ENCODE measurements at regions not wholly inside any gene's neighbourhood (a gene's known extent, or its start where the extent isn't known, plus 50 kb on each side); places are given as distances from the start of the nearest gene placed in this dataset.
"Not testable (repeated sequence)": the region's sequence is repeated elsewhere in the genome, so short reads cannot be mapped to it uniquely, and the experiment has no call there.

GRCh38 chr2:8343031-8343430 is 338.8 kb upstream of the ID2 start:
- Histone ChIP-seq H3K4me3 (ENCODE audit: insufficient read length, low read depth) (no peak overlapping the region), H3K9ac (ENCODE audit: insufficient read length, low read depth) (no peak overlapping the region), H3K27me3 (ENCODE audit: insufficient read depth, insufficient read length) (no peaks in the 10 kb centered on the region), H3K4me1 (ENCODE audit: insufficient read depth, insufficient read length) (no peaks in the 10 kb centered on the region), H3K36me3 (ENCODE audit: insufficient read depth, insufficient read length, low read length) (no peaks in the 10 kb centered on the region), H3K9me3 (ENCODE audit: insufficient read depth, low read length) (no peaks in the 10 kb centered on the region)
- TF ChIP-seq SUZ12 (IDR thresholded peaks at IDR 0.05; ENCODE audit: extremely low read depth, insufficient read depth, insufficient read length) (no peak), ZNF274 (IDR thresholded peaks at IDR 0.05; ENCODE audit: low read depth, low read length) (no peak), YY1 (IDR thresholded peaks at IDR 0.05; ENCODE audit: insufficient read depth, insufficient read length) (no peak)
- no peak for DNase-seq (ENCODE audit: low read depth, low spot score)

DNA sequence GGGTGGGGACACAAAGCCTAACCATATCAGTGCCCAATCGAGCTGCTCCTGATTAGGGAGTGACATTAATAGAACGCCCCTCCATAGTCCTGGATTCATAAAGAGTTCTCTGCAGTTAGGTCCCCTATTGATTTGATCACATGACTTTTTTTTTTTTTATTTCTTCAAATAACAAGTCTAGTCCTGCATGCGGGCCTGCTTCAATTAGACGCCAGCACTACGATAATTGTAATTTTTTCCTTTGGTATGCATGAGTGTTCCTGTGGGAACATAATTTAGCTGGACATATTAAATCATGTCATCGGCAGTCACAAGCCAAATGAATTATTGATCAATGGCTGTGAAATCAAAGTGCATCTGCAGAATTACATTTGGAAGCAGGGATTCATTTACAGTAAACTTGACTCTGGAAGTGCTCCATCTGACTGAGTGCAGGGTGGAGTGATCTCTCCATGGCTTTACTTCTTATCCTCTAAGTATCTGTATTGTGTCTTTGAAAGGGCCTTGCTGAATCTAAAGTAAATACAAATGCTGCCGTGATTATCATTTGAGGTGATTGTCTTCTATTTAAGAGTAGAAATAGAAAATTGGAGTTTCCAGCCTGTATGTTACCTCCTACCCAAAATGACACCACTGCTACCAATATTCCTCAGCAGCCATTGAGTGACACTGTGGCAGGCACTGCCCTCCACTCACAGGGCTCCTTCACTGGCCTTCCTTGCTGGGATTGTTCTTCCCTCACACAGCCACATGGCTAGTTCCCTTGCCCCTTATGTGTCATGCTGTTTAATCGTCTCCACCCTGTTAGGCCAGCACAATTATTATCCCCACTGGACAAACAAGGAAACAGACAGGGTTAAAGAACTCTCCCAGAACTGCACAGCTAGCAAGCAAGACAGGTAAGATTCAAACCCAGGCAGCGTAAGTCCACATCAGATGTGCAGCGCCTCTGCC is 337.4 kb upstream of the ID2 start:
- H3K9me3 ChIP-seq (ENCODE audit: insufficient read depth, low read length), result no peaks in the 10 kb centered on the region
- TF ChIP-seq YY1 (IDR thresholded peaks at IDR 0.05; ENCODE audit: insufficient read depth, insufficient read length), result no peak
- H3K9ac ChIP-seq (ENCODE audit: insufficient read length, low read depth), result no peak overlapping the region
- no peak overlapping the region for H3K4me3 ChIP-seq (ENCODE audit: insufficient read length, low read depth)
- H3K27me3 ChIP-seq (ENCODE audit: insufficient read depth, insufficient read length), result no peaks in the 10 kb centered on the region
- DNase-seq (ENCODE audit: low read depth, low spot score), result no peak
- H3K4me1 ChIP-seq (ENCODE audit: insufficient read depth, insufficient read length), result no peaks in the 10 kb centered on the region
- no peaks in the 10 kb centered on the region for H3K36me3 ChIP-seq (ENCODE audit: insufficient read depth, insufficient read length, low read length)

- Histone ChIP-seq H3K9ac (ENCODE audit: insufficient read length, low read depth) (no peak overlapping the region), H3K4me1 (ENCODE audit: insufficient read depth, insufficient read length) (no peaks in the 10 kb centered on the region), H3K36me3 (ENCODE audit: insufficient read depth, insufficient read length, low read length) (no peaks in the 10 kb centered on the region), H3K27me3 (ENCODE audit: insufficient read depth, insufficient read length) (no peaks in the 10 kb centered on the region), H3K4me3 (ENCODE audit: insufficient read length, low read depth) (no peak overlapping the region), H3K9me3 (ENCODE audit: insufficient read depth, low read length) (no peaks in the 10 kb centered on the region)
- TF ChIP-seq YY1 (IDR thresholded peaks at IDR 0.05; ENCODE audit: insufficient read depth, insufficient read length) (no peak), SUZ12 (IDR thresholded peaks at IDR 0.05; ENCODE audit: extremely low read depth, insufficient read depth, insufficient read length) (no peak), ZNF274 (IDR thresholded peaks at IDR 0.05; ENCODE audit: low read depth, low read length) (no peak)
- no peak for DNase-seq (ENCODE audit: low read depth, low spot score)
These were observed 336.7 kb upstream of the ID2 start for GRCh38 chr2:8345200-8345599.

GRCh38 chr2:8346208-8346607 is 335.6 kb upstream of the ID2 start:
- Histone ChIP-seq H3K9ac (ENCODE audit: insufficient read length, low read depth) (no peak overlapping the region), H3K4me1 (ENCODE audit: insufficient read depth, insufficient read length) (no peaks in the 10 kb centered on the region), H3K4me3 (ENCODE audit: insufficient read length, low read depth) (no peak overlapping the region), H3K27me3 (ENCODE audit: insufficient read depth, insufficient read length) (no peaks in the 10 kb centered on the region), H3K9me3 (ENCODE audit: insufficient read depth, low read length) (no peaks in the 10 kb centered on the region), H3K36me3 (ENCODE audit: insufficient read depth, insufficient read length, low read length) (no peaks in the 10 kb centered on the region)
- DNase-seq (ENCODE audit: low read depth, low spot score), result no peak
- TF ChIP-seq YY1 (IDR thresholded peaks at IDR 0.05; ENCODE audit: insufficient read depth, insufficient read length) (no peak), SUZ12 (IDR thresholded peaks at IDR 0.05; ENCODE audit: extremely low read depth, insufficient read depth, insufficient read length) (no peak), ZNF274 (IDR thresholded peaks at IDR 0.05; ENCODE audit: low read depth, low read length) (no peak)

DNA sequence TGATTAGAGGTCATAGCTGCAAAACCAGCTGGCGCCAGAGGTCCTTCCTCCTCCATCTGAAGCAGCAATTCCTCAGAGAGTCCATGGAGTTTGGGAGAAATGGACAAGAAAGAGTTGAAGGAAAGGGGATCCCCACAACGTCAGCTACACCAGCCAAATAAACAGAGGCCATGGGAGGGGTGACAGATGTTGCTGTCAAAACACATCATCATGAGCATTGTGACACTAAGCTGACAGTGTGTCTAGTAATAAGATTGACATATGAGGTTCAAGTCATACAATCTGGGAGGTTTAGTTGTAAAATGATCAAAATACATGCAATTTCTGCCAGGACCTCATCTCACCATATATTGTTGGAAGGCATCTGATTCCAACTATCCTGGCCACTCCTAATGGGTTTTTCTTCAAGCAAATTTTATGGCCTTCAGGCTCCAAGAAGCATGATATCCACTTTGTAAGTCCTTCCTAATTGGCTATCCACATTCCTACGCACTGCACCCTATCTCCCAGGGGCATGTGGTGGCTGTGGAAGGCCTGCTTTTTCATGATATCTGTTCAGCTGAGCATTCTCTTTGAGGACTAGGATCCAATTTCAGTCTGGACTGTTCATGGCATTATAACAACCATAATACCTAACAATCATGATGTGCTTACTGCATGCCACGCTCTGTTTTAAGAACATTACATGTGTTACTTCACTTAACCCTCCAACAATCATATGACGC is 335.0 kb upstream of the ID2 start:
- H3K9me3 ChIP-seq (ENCODE audit: insufficient read depth, low read length), result no peaks in the 10 kb centered on the region
- TF ChIP-seq YY1 (IDR thresholded peaks at IDR 0.05; ENCODE audit: insufficient read depth, insufficient read length) (no peak), SUZ12 (IDR thresholded peaks at IDR 0.05; ENCODE audit: extremely low read depth, insufficient read depth, insufficient read length) (no peak), ZNF274 (IDR thresholded peaks at IDR 0.05; ENCODE audit: low read depth, low read length) (no peak)
- no peaks in the 10 kb centered on the region for H3K36me3 ChIP-seq (ENCODE audit: insufficient read depth, insufficient read length, low read length)
- H3K27me3 ChIP-seq (ENCODE audit: insufficient read depth, insufficient read length), result no peaks in the 10 kb centered on the region
- H3K4me1 ChIP-seq (ENCODE audit: insufficient read depth, insufficient read length), result no peaks in the 10 kb centered on the region
- H3K4me3 ChIP-seq (ENCODE audit: insufficient read length, low read depth), result no peak overlapping the region
- DNase-seq (ENCODE audit: low read depth, low spot score), result no peak
- no peak overlapping the region for H3K9ac ChIP-seq (ENCODE audit: insufficient read length, low read depth)

DNA sequence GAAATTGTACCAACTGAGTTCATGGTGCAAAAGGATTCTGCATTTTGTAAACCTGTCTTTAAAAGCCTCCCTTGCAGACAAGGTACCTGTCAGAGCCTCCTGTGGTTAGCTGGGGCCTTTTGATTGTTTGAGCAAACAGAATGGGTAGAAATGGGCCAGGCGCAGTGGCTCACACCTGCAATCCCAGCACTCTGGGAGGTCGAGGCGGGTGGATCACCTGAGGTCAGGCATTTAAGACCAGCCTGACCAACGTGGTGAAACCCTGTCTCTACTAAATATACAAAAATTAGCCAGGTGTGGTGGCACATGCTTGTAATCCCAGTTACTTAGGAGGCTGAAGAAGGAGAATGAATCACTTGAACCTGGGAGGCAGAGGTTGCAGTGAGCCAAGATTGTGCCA is 332.9 kb upstream of the ID2 start:
- H3K27me3 ChIP-seq (ENCODE audit: insufficient read depth, insufficient read length); H3K36me3 ChIP-seq (ENCODE audit: insufficient read depth, insufficient read length, low read length); H3K9me3 ChIP-seq (ENCODE audit: insufficient read depth, low read length); H3K4me1 ChIP-seq (ENCODE audit: insufficient read depth, insufficient read length); DNase-seq (ENCODE audit: low read depth, low spot score); H3K9ac ChIP-seq (ENCODE audit: insufficient read length, low read depth); H3K4me3 ChIP-seq (ENCODE audit: insufficient read length, low read depth): not testable (repeated sequence)

DNA sequence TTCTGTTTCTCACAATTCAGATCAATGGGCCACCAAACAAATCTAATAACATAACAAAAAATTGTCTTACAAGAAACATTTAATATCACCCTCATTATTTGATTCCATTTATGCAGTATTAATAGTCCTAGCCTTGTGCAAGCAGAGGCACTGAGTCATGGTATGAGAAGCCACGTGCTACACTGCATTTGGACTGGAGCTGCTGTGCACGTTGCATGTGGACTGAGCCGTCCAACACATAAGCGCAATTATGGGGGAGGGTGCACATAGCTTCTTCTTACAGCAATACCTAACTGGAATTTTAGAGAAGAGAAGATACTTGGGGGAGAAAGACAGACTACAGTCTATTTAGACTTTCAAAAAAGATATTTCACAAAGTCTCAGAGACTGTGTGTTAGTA is 329.6 kb upstream of the ID2 start:
- no peaks in the 10 kb centered on the region for H3K9me3 ChIP-seq (ENCODE audit: insufficient read depth, low read length)
- H3K4me1 ChIP-seq (ENCODE audit: insufficient read depth, insufficient read length), result no peaks in the 10 kb centered on the region
- H3K36me3 ChIP-seq (ENCODE audit: insufficient read depth, insufficient read length, low read length), result no peaks in the 10 kb centered on the region
- no peak for TF ChIP-seq ZNF274 (IDR thresholded peaks at IDR 0.05; ENCODE audit: low read depth, low read length)
- TF ChIP-seq YY1 (IDR thresholded peaks at IDR 0.05; ENCODE audit: insufficient read depth, insufficient read length), result no peak
- no peak for TF ChIP-seq SUZ12 (IDR thresholded peaks at IDR 0.05; ENCODE audit: extremely low read depth, insufficient read depth, insufficient read length)
- H3K27me3 ChIP-seq (ENCODE audit: insufficient read depth, insufficient read length), result no peaks in the 10 kb centered on the region
- no peak overlapping the region for H3K9ac ChIP-seq (ENCODE audit: insufficient read length, low read depth)
- no peak overlapping the region for H3K4me3 ChIP-seq (ENCODE audit: insufficient read length, low read depth)
- no peak for DNase-seq (ENCODE audit: low read depth, low spot score)

Measured in NT2/D1 (cell line).